IPS-15b (cell line): ENCODE measurements at regions not wholly inside any gene's neighbourhood (a gene's known extent, or its start where the extent isn't known, plus 50 kb on each side); places are given as distances from the start of the nearest gene placed in this dataset.

Experiments
- H3K27me3 ChIP-seq: one replicate; pipeline ENCODE4 v1.6.1; 2013; ENCODE audit warnings: low read length; ENCODE audit not compliant: control insufficient read depth, insufficient read depth
- H3K36me3 ChIP-seq: one replicate; pipeline ENCODE4 v1.6.1; 2013; ENCODE audit warnings: low read length; ENCODE audit not compliant: control insufficient read depth, insufficient read depth
- H3K4me1 ChIP-seq: one replicate; pipeline ENCODE4 v1.6.1; 2013; ENCODE audit warnings: mild to moderate bottlenecking, low read length; ENCODE audit not compliant: control insufficient read depth, insufficient read depth
- H3K4me3 ChIP-seq: one replicate; pipeline ENCODE4 v1.5.1; 2013; ENCODE audit warnings: low read depth, low read length
- H3K9ac ChIP-seq: one replicate; pipeline ENCODE4 v1.6.1; 2013; ENCODE audit warnings: low read depth, mild to moderate bottlenecking, low read length
- H3K9me3 ChIP-seq: one replicate; pipeline ENCODE4 v1.6.1; 2013; ENCODE audit warnings: mild to moderate bottlenecking, low read length; ENCODE audit not compliant: control insufficient read depth, insufficient read depth

- Histone ChIP-seq H3K27me3 (no peaks in the 10 kb centered on the region), H3K4me3 (no peak overlapping the region), H3K9ac (no peak overlapping the region), H3K9me3 (no peaks in the 10 kb centered on the region), H3K4me1 (no peaks in the 10 kb centered on the region), H3K36me3 (no peaks in the 10 kb centered on the region)
These were observed 541.6 kb upstream of the MAN1A1 start for GRCh38 chr6:119891206-119891605.

GRCh38 chr6:119890470-119890869 is 540.9 kb upstream of the MAN1A1 start:
- no peaks in the 10 kb centered on the region for H3K36me3 ChIP-seq
- no peaks in the 10 kb centered on the region for H3K9me3 ChIP-seq
- no peak overlapping the region for H3K9ac ChIP-seq
- H3K27me3 ChIP-seq, result no peaks in the 10 kb centered on the region
- H3K4me1 ChIP-seq, result no peaks in the 10 kb centered on the region
- H3K4me3 ChIP-seq, result no peak overlapping the region

- no peak overlapping the region for H3K9ac ChIP-seq
- H3K4me3 ChIP-seq, result no peak overlapping the region
- H3K27me3 ChIP-seq, result no peaks in the 10 kb centered on the region
- H3K9me3 ChIP-seq, result no peaks in the 10 kb centered on the region
- H3K36me3 ChIP-seq, result no peaks in the 10 kb centered on the region
- no peaks in the 10 kb centered on the region for H3K4me1 ChIP-seq
These were observed 538.1 kb upstream of the MAN1A1 start for GRCh38 chr6:119887666-119888065.

GRCh38 chr6:119881416-119881815 is 531.9 kb upstream of the MAN1A1 start:
- Histone ChIP-seq H3K4me3 (no peak overlapping the region), H3K9ac (no peak overlapping the region), H3K4me1 (no peaks in the 10 kb centered on the region), H3K27me3 (no peaks in the 10 kb centered on the region), H3K9me3 (no peaks in the 10 kb centered on the region), H3K36me3 (no peaks in the 10 kb centered on the region)

GRCh38 chr6:119880840-119881239 is 531.3 kb upstream of the MAN1A1 start:
- Histone ChIP-seq H3K4me3 (no peak overlapping the region), H3K9ac (no peak overlapping the region), H3K9me3 (no peaks in the 10 kb centered on the region), H3K36me3 (no peaks in the 10 kb centered on the region), H3K27me3 (no peaks in the 10 kb centered on the region), H3K4me1 (no peaks in the 10 kb centered on the region)

- Histone ChIP-seq H3K36me3 (no peaks in the 10 kb centered on the region), H3K27me3 (no peaks in the 10 kb centered on the region), H3K4me1 (no peaks in the 10 kb centered on the region), H3K4me3 (no peak overlapping the region), H3K9me3 (no peaks in the 10 kb centered on the region), H3K9ac (no peak overlapping the region)
These were observed 530.2 kb upstream of the MAN1A1 start for GRCh38 chr6:119879731-119880130.

GRCh38 chr6:119874381-119874780 is 524.8 kb upstream of the MAN1A1 start:
- H3K36me3 ChIP-seq, result no peaks in the 10 kb centered on the region
- no peaks in the 10 kb centered on the region for H3K4me1 ChIP-seq
- no peaks in the 10 kb centered on the region for H3K27me3 ChIP-seq
- no peaks in the 10 kb centered on the region for H3K9me3 ChIP-seq
- H3K9ac ChIP-seq, result no peak overlapping the region
- no peak overlapping the region for H3K4me3 ChIP-seq

GRCh38 chr6:119873107-119873506 is 523.5 kb upstream of the MAN1A1 start:
- H3K9ac ChIP-seq, result no peak overlapping the region
- H3K9me3 ChIP-seq, result no peaks in the 10 kb centered on the region
- no peaks in the 10 kb centered on the region for H3K4me1 ChIP-seq
- no peak overlapping the region for H3K4me3 ChIP-seq
- no peaks in the 10 kb centered on the region for H3K27me3 ChIP-seq
- no peaks in the 10 kb centered on the region for H3K36me3 ChIP-seq

GRCh38 chr6:119871520-119871919 is 522.0 kb upstream of the MAN1A1 start:
- Histone ChIP-seq H3K9ac (no peak overlapping the region), H3K4me3 (no peak overlapping the region), H3K9me3 (no peaks in the 10 kb centered on the region), H3K4me1 (no peaks in the 10 kb centered on the region), H3K27me3 (no peaks in the 10 kb centered on the region), H3K36me3 (no peaks in the 10 kb centered on the region)

- H3K27me3 ChIP-seq, result no peaks in the 10 kb centered on the region
These were observed 516.1 kb upstream of the MAN1A1 start for GRCh38 chr6:119865466-119866350.

GRCh38 chr6:119862719-119863118 is 513.2 kb upstream of the MAN1A1 start:
- H3K4me3 ChIP-seq, result no peak overlapping the region

More at GRCh38 chr6:119865466-119866350, 516.1 kb upstream of the MAN1A1 start:
- no peaks in the 10 kb centered on the region for H3K36me3 ChIP-seq
- H3K9ac ChIP-seq, result no peak overlapping the region
- no peaks in the 10 kb centered on the region for H3K9me3 ChIP-seq
- no peak overlapping the region for H3K4me3 ChIP-seq
- no peaks in the 10 kb centered on the region for H3K4me1 ChIP-seq

GRCh38 chr6:119858901-119859300 is 509.3 kb upstream of the MAN1A1 start:
- H3K4me1 ChIP-seq, result no peaks in the 10 kb centered on the region
- H3K9ac ChIP-seq, result no peak overlapping the region
- H3K36me3 ChIP-seq, result no peaks in the 10 kb centered on the region
- no peak overlapping the region for H3K4me3 ChIP-seq
- no peaks in the 10 kb centered on the region for H3K9me3 ChIP-seq
- H3K27me3 ChIP-seq, result no peaks in the 10 kb centered on the region

More at GRCh38 chr6:119862719-119863118, 513.2 kb upstream of the MAN1A1 start:
- H3K36me3 ChIP-seq, result no peaks in the 10 kb centered on the region
- no peaks in the 10 kb centered on the region for H3K27me3 ChIP-seq
- no peaks in the 10 kb centered on the region for H3K4me1 ChIP-seq
- no peak overlapping the region for H3K9ac ChIP-seq
- H3K9me3 ChIP-seq, result no peaks in the 10 kb centered on the region
